ENCODE measurements at regions not wholly inside any gene's neighbourhood (a gene's known extent, or its start where the extent isn't known, plus 50 kb on each side); places are given as distances from the start of the nearest gene placed in this dataset.
"Not testable (repeated sequence)": the region's sequence is repeated elsewhere in the genome, so short reads cannot be mapped to it uniquely, and the experiment has no call there.

DNA sequence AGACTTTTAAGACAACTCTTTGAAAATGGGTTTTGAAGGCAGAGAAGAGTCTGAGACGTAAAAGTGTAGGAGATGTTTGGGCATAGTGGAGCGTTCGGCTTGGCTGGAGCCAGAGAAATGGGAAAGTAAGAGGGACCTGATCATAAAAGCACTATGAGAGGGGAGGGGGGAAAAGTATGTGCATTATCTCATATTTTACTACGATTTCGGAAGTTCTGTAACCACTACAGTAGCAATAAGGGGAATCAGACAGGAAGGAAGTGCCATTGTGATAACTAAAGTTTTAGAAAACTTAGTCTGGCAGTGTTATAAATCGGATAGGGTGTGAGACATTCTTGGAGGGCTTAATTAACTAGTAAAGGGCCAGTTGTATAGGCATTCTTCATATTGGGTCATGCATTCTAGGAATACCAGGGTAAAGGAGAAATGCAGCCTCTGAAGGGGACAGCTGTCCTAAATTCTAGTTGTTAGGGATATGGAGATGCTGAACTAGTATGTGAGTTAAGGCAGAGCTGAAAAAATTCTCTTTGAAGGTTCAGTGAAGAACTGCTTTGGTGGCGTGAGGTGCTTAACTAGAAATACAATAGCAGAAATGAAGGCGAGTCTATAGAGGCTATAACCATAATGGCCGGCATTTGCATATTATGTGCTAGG lies 83.8 kb upstream of the FREM1 start:
- Histone ChIP-seq H3K9ac (ENCODE audit: low read length) (peak overlapping the region; percentile 81), H3K27ac (ENCODE audit: low read depth, low read length) (no peak overlapping the region), H4K8ac (ENCODE audit: low read depth, low read length) (no peak overlapping the region), H3K4ac (ENCODE audit: low read depth, low read length) (no peak overlapping the region), H2BK120ac (ENCODE audit: low read depth, low read length) (no peak overlapping the region), H3K4me3 (ENCODE audit: low read length) (no peak overlapping the region), H4K5ac (ENCODE audit: low read length) (peak overlapping the region; percentile 3), H3K36me3 (ENCODE audit: control insufficient read depth, insufficient read depth, low read length) (no peaks in the 10 kb centered on the region), H3K56ac (ENCODE audit: low read length) (peak overlapping the region; percentile 86), H3K18ac (ENCODE audit: low read length) (no peak overlapping the region), H2BK5ac (ENCODE audit: low read length) (no peak overlapping the region), H3K79me1 (ENCODE audit: low read length) (no peaks in the 10 kb centered on the region), H3K27me3 (ENCODE audit: insufficient read depth, low read length, poor library complexity) (no peaks in the 10 kb centered on the region), H3K79me2 (ENCODE audit: control insufficient read depth, insufficient read depth, low read length) (no peaks in the 10 kb centered on the region), H2BK15ac (replicated peaks; ENCODE audit: low read depth) (peak overlapping the region; percentile 57), H3K23ac (ENCODE audit: low read length) (no peak overlapping the region), H3K4me2 (ENCODE audit: low read length) (peak overlapping the region; percentile 75), H3K4me1 (ENCODE audit: control insufficient read depth, low read depth, low read length) (peaks cover 6% of the 10 kb centered on the region), H2AK5ac (ENCODE audit: low read length) (no peak overlapping the region)
- no CpG with 5 or more reads among the region's 9 CpGs for WGBS (ENCODE audit: extremely low coverage, insufficient coverage, low lambda C conversion rate)
- DNase-seq: no peak

DNA sequence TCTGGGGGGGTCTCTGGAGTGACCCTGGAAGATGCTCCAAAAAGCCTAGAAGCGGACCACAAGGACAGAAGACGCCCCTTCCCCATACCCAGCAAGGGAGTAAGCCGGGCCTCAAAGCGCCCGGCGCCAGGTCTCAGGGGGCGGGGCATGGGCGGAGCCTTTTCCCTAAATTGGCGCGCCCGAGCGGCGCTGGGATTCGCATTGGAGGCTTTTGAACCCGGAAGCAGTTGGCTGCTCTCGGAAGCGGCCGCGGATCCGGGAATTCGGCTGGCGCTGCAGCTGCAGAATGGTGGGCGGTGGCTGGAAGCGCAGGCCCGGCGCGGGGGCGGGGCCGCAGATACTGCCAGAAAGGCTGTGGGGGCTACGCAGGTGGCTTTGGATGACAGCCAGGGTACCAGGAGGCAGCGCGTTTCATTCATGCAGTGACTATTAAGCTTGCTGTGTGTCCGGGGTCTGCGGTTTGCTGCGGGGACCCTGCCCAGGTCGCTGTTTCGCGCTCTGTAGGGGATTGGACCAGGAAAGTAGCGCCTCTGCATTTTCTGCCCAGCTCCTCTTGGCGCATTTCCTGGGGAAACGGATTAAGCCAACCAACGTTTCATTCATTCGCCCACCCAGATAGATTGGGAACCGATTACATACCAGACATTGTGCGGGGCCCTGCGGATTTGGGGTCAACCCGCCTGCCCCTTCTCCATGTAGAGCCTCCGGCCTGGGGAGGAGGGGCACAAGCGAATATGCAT lies 83.0 kb upstream of the FREM1 start:
- Histone ChIP-seq H3K18ac (ENCODE audit: low read length) (peak overlapping the region; percentile 69), H3K23ac (ENCODE audit: low read length) (no peak overlapping the region), H2BK5ac (ENCODE audit: low read length) (no peak overlapping the region), H2BK120ac (ENCODE audit: low read depth, low read length) (no peak overlapping the region), H3K36me3 (ENCODE audit: control insufficient read depth, insufficient read depth, low read length) (no peaks in the 10 kb centered on the region), H2AK5ac (ENCODE audit: low read length) (no peak overlapping the region), H3K27me3 (ENCODE audit: insufficient read depth, low read length, poor library complexity) (no peaks in the 10 kb centered on the region), H3K4me3 (ENCODE audit: low read length) (peak overlapping the region; percentile 78), H4K8ac (ENCODE audit: low read depth, low read length) (peak overlapping the region; percentile 94), H3K79me1 (ENCODE audit: low read length) (no peaks in the 10 kb centered on the region), H3K4me2 (ENCODE audit: low read length) (peak overlapping the region; percentile 75), H2BK15ac (replicated peaks; ENCODE audit: low read depth) (no peak overlapping the region), H3K4me1 (ENCODE audit: control insufficient read depth, low read depth, low read length) (peaks cover 6% of the 10 kb centered on the region), H3K9ac (ENCODE audit: low read length) (peak overlapping the region; percentile 81), H3K4ac (ENCODE audit: low read depth, low read length) (peak overlapping the region; percentile 10), H3K79me2 (ENCODE audit: control insufficient read depth, insufficient read depth, low read length) (no peaks in the 10 kb centered on the region), H3K27ac (ENCODE audit: low read depth, low read length) (peak overlapping the region; percentile 17), H3K56ac (ENCODE audit: low read length) (peak overlapping the region; percentile 86), H4K5ac (ENCODE audit: low read length) (no peak overlapping the region)
- no CpG with 5 or more reads among the region's 49 CpGs for WGBS (ENCODE audit: extremely low coverage, insufficient coverage, low lambda C conversion rate)
- DNase-seq: peak; percentile 96

DNA sequence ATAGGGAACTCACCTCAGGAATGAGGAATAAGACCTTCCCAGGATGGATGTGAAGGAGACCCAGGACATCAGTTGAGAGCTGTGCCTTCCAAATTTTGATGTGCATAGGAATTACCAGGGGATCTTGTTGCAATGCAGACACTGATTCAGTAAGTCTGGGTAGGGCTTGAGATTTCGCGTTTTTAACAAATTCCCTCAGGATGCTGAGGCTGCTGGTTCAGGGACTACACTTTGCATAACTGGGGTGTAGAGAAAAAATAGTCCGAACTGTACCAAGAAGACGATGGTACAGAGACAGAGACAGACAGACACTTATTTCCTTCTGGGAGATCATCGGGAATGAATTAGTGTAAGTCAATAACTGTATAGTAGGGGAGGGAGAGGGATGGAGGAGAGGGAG lies 82.3 kb upstream of the FREM1 start:
- H3K27ac ChIP-seq (ENCODE audit: low read depth, low read length): no peak overlapping the region
- no peak overlapping the region for H3K4me3 ChIP-seq (ENCODE audit: low read length)
- H3K56ac ChIP-seq (ENCODE audit: low read length): peak overlapping the region; percentile 82
- H3K18ac ChIP-seq (ENCODE audit: low read length): no peak overlapping the region
- H4K8ac ChIP-seq (ENCODE audit: low read depth, low read length): no peak overlapping the region
- no peaks in the 10 kb centered on the region for H3K27me3 ChIP-seq (ENCODE audit: insufficient read depth, low read length, poor library complexity)
- H2AK5ac ChIP-seq (ENCODE audit: low read length): no peak overlapping the region
- no CpG with 5 or more reads among the region's 5 CpGs for WGBS (ENCODE audit: extremely low coverage, insufficient coverage, low lambda C conversion rate)
- H3K4ac ChIP-seq (ENCODE audit: low read depth, low read length): no peak overlapping the region
- H3K79me2 ChIP-seq (ENCODE audit: control insufficient read depth, insufficient read depth, low read length): no peaks in the 10 kb centered on the region
- DNase-seq: no peak
- no peak overlapping the region for H2BK120ac ChIP-seq (ENCODE audit: low read depth, low read length)
- peaks cover 6% of the 10 kb centered on the region for H3K4me1 ChIP-seq (ENCODE audit: control insufficient read depth, low read depth, low read length)
- H3K23ac ChIP-seq (ENCODE audit: low read length): no peak overlapping the region
- no peak overlapping the region for H2BK5ac ChIP-seq (ENCODE audit: low read length)
- peak overlapping the region; percentile 50 for H3K4me2 ChIP-seq (ENCODE audit: low read length)
- peak overlapping the region; percentile 66 for H3K9ac ChIP-seq (ENCODE audit: low read length)
- H4K5ac ChIP-seq (ENCODE audit: low read length): no peak overlapping the region
- H3K36me3 ChIP-seq (ENCODE audit: control insufficient read depth, insufficient read depth, low read length): no peaks in the 10 kb centered on the region
- no peak overlapping the region for H2BK15ac ChIP-seq (replicated peaks; ENCODE audit: low read depth)
- H3K79me1 ChIP-seq (ENCODE audit: low read length): no peaks in the 10 kb centered on the region

DNA sequence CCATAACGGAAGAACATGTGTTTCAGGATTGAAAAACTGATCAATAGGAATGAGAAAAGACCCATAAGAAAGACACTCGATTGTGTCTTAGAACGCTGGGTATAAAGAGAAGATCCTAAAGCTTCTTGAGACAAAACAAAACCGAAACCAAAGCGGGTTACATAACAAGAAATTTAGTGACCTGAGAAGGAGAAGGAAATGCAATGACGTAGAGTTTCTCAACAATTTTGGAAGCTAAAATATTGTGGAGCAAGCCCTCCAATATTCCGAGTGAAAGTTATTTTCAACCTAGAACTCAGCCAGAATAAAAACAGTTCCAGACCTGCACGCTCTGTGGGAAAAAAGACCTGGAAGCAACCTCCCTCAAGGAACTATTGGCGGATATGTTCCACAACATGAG lies 81.9 kb upstream of the FREM1 start:
- Histone ChIP-seq H3K4ac (ENCODE audit: low read depth, low read length) (no peak overlapping the region), H3K18ac (ENCODE audit: low read length) (no peak overlapping the region), H3K79me1 (ENCODE audit: low read length) (no peaks in the 10 kb centered on the region), H4K8ac (ENCODE audit: low read depth, low read length) (no peak overlapping the region), H3K4me1 (ENCODE audit: control insufficient read depth, low read depth, low read length) (peaks cover 6% of the 10 kb centered on the region), H4K5ac (ENCODE audit: low read length) (no peak overlapping the region), H3K27ac (ENCODE audit: low read depth, low read length) (no peak overlapping the region), H3K4me2 (ENCODE audit: low read length) (no peak overlapping the region), H2AK5ac (ENCODE audit: low read length) (no peak overlapping the region), H3K56ac (ENCODE audit: low read length) (no peak overlapping the region), H3K23ac (ENCODE audit: low read length) (no peak overlapping the region), H3K9ac (ENCODE audit: low read length) (no peak overlapping the region), H3K36me3 (ENCODE audit: control insufficient read depth, insufficient read depth, low read length) (no peaks in the 10 kb centered on the region), H2BK15ac (replicated peaks; ENCODE audit: low read depth) (no peak overlapping the region), H2BK5ac (ENCODE audit: low read length) (no peak overlapping the region), H3K79me2 (ENCODE audit: control insufficient read depth, insufficient read depth, low read length) (no peaks in the 10 kb centered on the region), H3K4me3 (ENCODE audit: low read length) (no peak overlapping the region), H2BK120ac (ENCODE audit: low read depth, low read length) (no peak overlapping the region), H3K27me3 (ENCODE audit: insufficient read depth, low read length, poor library complexity) (no peaks in the 10 kb centered on the region)
- WGBS (ENCODE audit: extremely low coverage, insufficient coverage, low lambda C conversion rate): no CpG with 5 or more reads among the region's 9 CpGs
- DNase-seq: no peak

DNA sequence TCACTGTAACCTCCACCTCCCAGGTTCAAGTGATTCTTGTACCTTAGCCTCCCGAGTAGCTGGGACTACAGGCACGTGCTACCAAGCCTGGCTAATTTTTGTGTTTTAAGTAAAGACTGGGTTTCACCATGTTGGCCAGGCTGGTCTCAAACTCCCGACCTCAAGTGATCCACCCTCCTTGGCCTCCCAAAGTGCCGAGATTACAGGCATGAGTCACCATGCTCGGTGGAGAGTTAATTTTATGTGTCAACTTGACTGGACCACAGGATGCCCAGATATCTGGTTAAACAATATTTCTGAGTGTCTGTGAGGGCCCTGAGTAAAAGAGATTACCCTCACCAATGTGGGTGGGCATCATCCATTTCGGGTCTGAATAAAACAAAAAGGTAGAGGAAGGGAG lies 80.4 kb upstream of the FREM1 start:
- H3K18ac ChIP-seq (ENCODE audit: low read length); H3K4ac ChIP-seq (ENCODE audit: low read depth, low read length); H2AK5ac ChIP-seq (ENCODE audit: low read length); H3K36me3 ChIP-seq (ENCODE audit: control insufficient read depth, insufficient read depth, low read length); H2BK15ac ChIP-seq (replicated peaks; ENCODE audit: low read depth); H3K56ac ChIP-seq (ENCODE audit: low read length); H4K5ac ChIP-seq (ENCODE audit: low read length); H3K4me3 ChIP-seq (ENCODE audit: low read length); DNase-seq; H3K27ac ChIP-seq (ENCODE audit: low read depth, low read length); H3K4me2 ChIP-seq (ENCODE audit: low read length); H3K79me1 ChIP-seq (ENCODE audit: low read length); H3K4me1 ChIP-seq (ENCODE audit: control insufficient read depth, low read depth, low read length); H3K23ac ChIP-seq (ENCODE audit: low read length); H3K9ac ChIP-seq (ENCODE audit: low read length); H2BK120ac ChIP-seq (ENCODE audit: low read depth, low read length); H3K27me3 ChIP-seq (ENCODE audit: insufficient read depth, low read length, poor library complexity); H2BK5ac ChIP-seq (ENCODE audit: low read length); H4K8ac ChIP-seq (ENCODE audit: low read depth, low read length); H3K79me2 ChIP-seq (ENCODE audit: control insufficient read depth, insufficient read depth, low read length): not testable (repeated sequence)
- WGBS (ENCODE audit: extremely low coverage, insufficient coverage, low lambda C conversion rate): no CpG with 5 or more reads among the region's 6 CpGs

All from mesendoderm (in vitro differentiated cells).